ENCODE measurements at regions not wholly inside any gene's neighbourhood (a gene's known extent, or its start where the extent isn't known, plus 50 kb on each side); places are given as distances from the start of the nearest gene placed in this dataset.

DNA sequence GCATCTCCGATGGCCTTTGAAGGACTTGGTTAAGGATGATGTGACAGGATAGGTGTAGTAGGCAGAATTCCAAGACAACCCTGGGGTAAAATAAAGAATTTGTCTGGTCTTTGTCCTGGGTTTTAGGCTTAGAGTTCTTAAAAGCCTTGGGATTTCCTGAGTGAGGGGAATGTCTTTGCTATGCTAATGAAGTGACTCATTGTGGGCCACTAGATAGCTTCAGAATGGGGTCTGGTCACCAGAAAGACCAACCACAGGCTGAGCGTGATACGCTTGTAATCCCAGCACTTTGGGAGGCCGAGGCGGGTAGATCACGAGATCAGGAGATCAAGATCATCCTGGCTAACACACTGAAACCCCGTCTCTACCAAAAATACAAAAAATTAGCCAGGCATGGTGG, 182.8 kb upstream of the TOX3 start:
- ChIA-PET CTCF (no interaction called here), POLR2A (no interaction called here)
- DNase-seq (ENCODE audit: extremely low spot score): no peak
- TF ChIP-seq SUZ12 (IDR thresholded peaks at IDR 0.05) (no peak), SP1 (IDR thresholded peaks at IDR 0.05) (no peak), ARNT (IDR thresholded peaks at IDR 0.05) (no peak)

DNA sequence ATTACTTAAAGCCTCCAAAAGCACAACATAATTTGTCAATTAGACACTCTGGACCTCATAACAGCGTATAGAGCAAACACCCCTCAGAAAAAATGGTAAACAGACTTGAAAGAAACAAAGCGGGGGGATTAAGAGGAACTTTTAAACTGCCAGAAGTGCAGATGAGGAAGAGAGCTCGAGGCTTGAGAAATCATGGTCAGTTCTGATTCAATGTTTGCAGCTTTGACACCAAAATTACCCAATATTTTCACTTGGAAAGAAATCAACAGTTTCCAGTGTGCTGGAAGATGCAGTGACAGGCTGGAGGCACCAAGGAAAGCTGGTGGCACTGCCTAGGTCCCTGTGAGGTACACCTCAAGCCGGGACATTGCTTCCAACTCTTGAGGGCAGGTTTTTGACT, 180.9 kb upstream of the TOX3 start:
- TF ChIP-seq FOXM1 (IDR thresholded peaks at IDR 0.05; ENCODE audit: borderline replicate concordance): no peak
- TF ChIP-seq NFRKB (IDR thresholded peaks at IDR 0.05): no peak
- no peak for TF ChIP-seq FOXK2 (IDR thresholded peaks at IDR 0.05)
- TF ChIP-seq HDGF (IDR thresholded peaks at IDR 0.05; ENCODE audit: borderline replicate concordance): no peak
- no peak for TF ChIP-seq FOXA1 (IDR thresholded peaks at IDR 0.05)
- no peak for TF ChIP-seq L3MBTL2 (conservative IDR thresholded peaks at IDR 0.05)
- no peak for TF ChIP-seq ZNF384 (IDR thresholded peaks at IDR 0.05)
- no peak for TF ChIP-seq ELF4 (IDR thresholded peaks at IDR 0.05)
- no peak for TF ChIP-seq ARNT (IDR thresholded peaks at IDR 0.05)
- no peak for TF ChIP-seq SUZ12 (IDR thresholded peaks at IDR 0.05)
- no peak for TF ChIP-seq CTBP1 (IDR thresholded peaks at IDR 0.05; ENCODE audit: borderline replicate concordance)
- TF ChIP-seq TARDBP (IDR thresholded peaks at IDR 0.05): no peak
- no peak for TF ChIP-seq BHLHE40 (IDR thresholded peaks at IDR 0.05; ENCODE audit: borderline replicate concordance)
- no peak for TF ChIP-seq LEF1 (IDR thresholded peaks at IDR 0.05; ENCODE audit: borderline replicate concordance)
- ChIA-PET POLR2A (no interaction called here), CTCF (no interaction called here)
- DNase-seq (ENCODE audit: extremely low spot score): no peak

DNA sequence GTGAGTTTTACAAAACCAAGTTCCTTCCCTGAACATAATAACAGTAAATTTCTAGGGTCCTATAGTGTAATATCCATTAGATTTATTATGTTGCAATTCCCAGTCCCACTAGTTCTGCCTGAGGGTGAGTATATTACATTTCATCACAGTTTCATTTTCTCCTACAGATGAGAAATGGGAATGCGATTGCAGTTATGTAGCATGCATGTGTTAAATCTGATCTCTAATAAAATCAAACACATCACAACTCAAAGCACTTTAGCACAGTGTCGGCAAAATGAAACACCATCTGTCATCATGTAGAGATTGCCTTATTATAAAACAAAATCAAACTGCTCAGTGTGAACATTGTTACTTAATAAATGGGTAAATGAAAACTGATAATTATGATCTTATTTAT, 180.5 kb upstream of the TOX3 start:
- ChIA-PET CTCF (no interaction called here), POLR2A (no interaction called here)
- TF ChIP-seq FOXM1 (IDR thresholded peaks at IDR 0.05; ENCODE audit: borderline replicate concordance) (no peak), BHLHE40 (IDR thresholded peaks at IDR 0.05; ENCODE audit: borderline replicate concordance) (no peak), ZNF384 (IDR thresholded peaks at IDR 0.05) (no peak), ELF4 (IDR thresholded peaks at IDR 0.05) (no peak), SUZ12 (IDR thresholded peaks at IDR 0.05) (no peak), TARDBP (IDR thresholded peaks at IDR 0.05) (no peak), SP1 (IDR thresholded peaks at IDR 0.05) (no peak), ARNT (IDR thresholded peaks at IDR 0.05) (no peak)
- no peak for DNase-seq (ENCODE audit: extremely low spot score)

DNA sequence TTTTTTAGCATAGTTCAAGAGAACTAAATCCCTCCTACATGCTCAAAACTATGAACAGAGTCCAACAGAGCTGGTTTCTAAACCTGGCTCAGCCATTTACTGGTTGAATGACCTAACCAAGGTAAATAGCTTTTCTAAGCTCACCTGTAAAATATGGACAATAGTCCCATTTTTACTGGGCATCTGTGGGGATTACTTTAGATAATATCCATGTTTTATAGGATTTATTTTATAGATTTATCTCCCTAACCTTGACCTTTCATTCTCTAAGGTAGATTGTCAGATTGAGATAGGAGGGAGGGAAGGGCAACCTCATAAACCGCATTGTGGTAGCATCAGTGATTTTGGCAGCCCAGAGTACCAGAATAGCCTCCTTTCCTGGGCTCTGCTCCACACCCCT, 178.5 kb upstream of the TOX3 start:
- CTCF ChIA-PET: no interaction called here
- TF ChIP-seq HDGF (IDR thresholded peaks at IDR 0.05; ENCODE audit: borderline replicate concordance) (no peak), FOXA1 (IDR thresholded peaks at IDR 0.05) (no peak), FOXK2 (IDR thresholded peaks at IDR 0.05) (no peak), CTBP1 (IDR thresholded peaks at IDR 0.05; ENCODE audit: borderline replicate concordance) (no peak)
- POLR2A ChIA-PET: no interaction called here
- no peak for DNase-seq (ENCODE audit: extremely low spot score)

DNA sequence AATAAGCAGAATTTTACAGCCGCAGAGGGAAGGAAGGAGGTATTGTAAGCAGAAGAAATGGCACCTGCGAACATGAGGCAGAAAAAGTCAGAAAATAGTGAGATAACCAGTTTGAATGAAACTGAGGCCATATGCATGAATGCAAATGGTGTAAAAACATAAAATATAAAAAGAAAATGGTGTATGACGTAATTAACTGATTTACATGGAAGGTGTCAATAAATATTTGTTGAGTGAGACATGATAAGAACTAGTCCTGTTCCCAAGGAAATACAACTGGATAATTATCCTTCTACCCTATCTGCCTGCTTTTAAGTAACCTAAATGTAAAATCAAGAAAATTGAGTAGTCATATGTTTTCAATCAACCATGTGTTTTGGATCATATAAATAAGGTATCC, 178.1 kb upstream of the TOX3 start:
- TF ChIP-seq TARDBP (IDR thresholded peaks at IDR 0.05): no peak
- no peak for TF ChIP-seq FOXM1 (IDR thresholded peaks at IDR 0.05; ENCODE audit: borderline replicate concordance)
- no peak for TF ChIP-seq FOXA1 (IDR thresholded peaks at IDR 0.05)
- no peak for TF ChIP-seq NFRKB (IDR thresholded peaks at IDR 0.05)
- TF ChIP-seq SUZ12 (IDR thresholded peaks at IDR 0.05): no peak
- POLR2A ChIA-PET: no interaction called here
- CTCF ChIA-PET: no interaction called here
- no peak for DNase-seq (ENCODE audit: extremely low spot score)

DNA sequence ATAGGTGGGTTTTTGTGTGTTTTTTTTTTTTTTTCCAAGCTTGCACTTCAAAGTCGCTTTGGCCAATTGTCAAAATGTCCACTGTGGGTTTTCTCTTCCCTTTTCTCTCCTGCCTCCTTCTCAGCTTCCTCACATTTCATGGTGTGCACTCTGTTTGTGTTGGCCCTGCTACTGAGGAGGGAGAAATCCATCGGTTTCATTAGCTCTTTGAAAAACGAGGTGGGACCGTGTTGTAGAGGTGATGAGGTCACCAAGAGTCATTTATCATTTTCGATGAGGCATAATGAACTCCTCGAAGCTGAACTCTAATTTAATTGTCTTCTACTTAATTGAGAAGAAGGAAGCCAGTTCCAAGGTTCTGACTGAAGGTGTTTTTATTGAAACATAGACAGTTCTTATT, 174.4 kb upstream of the TOX3 start:
- POLR2A ChIA-PET: no interaction called here
- DNase-seq (ENCODE audit: extremely low spot score): no peak
- CTCF ChIA-PET: no interaction called here
- no peak for TF ChIP-seq L3MBTL2 (conservative IDR thresholded peaks at IDR 0.05)
- TF ChIP-seq, protein P1, sequence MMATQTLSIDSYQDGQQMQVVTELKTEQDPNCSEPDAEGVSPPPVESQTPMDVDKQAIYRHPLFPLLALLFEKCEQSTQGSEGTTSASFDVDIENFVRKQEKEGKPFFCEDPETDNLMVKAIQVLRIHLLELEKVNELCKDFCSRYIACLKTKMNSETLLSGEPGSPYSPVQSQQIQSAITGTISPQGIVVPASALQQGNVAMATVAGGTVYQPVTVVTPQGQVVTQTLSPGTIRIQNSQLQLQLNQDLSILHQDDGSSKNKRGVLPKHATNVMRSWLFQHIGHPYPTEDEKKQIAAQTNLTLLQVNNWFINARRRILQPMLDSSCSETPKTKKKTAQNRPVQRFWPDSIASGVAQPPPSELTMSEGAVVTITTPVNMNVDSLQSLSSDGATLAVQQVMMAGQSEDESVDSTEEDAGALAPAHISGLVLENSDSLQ (IDR thresholded peaks at IDR 0.05): no peak
- no peak for TF ChIP-seq BHLHE40 (IDR thresholded peaks at IDR 0.05; ENCODE audit: borderline replicate concordance)
- no peak for TF ChIP-seq TARDBP (IDR thresholded peaks at IDR 0.05)
- no peak for TF ChIP-seq FOXM1 (IDR thresholded peaks at IDR 0.05; ENCODE audit: borderline replicate concordance)
- TF ChIP-seq FOXK2 (IDR thresholded peaks at IDR 0.05): no peak
- TF ChIP-seq ZNF384 (IDR thresholded peaks at IDR 0.05): no peak
- TF ChIP-seq ARNT (IDR thresholded peaks at IDR 0.05): no peak
- no peak for TF ChIP-seq SP1 (IDR thresholded peaks at IDR 0.05)
- no peak for TF ChIP-seq ELF4 (IDR thresholded peaks at IDR 0.05)
- TF ChIP-seq CTBP1 (IDR thresholded peaks at IDR 0.05; ENCODE audit: borderline replicate concordance): no peak
- no peak for TF ChIP-seq LEF1 (IDR thresholded peaks at IDR 0.05; ENCODE audit: borderline replicate concordance)
- no peak for TF ChIP-seq NFRKB (IDR thresholded peaks at IDR 0.05)
- no peak for TF ChIP-seq HDGF (IDR thresholded peaks at IDR 0.05; ENCODE audit: borderline replicate concordance)
- TF ChIP-seq SUZ12 (IDR thresholded peaks at IDR 0.05): no peak
- no peak for TF ChIP-seq FOXA1 (IDR thresholded peaks at IDR 0.05)

DNA sequence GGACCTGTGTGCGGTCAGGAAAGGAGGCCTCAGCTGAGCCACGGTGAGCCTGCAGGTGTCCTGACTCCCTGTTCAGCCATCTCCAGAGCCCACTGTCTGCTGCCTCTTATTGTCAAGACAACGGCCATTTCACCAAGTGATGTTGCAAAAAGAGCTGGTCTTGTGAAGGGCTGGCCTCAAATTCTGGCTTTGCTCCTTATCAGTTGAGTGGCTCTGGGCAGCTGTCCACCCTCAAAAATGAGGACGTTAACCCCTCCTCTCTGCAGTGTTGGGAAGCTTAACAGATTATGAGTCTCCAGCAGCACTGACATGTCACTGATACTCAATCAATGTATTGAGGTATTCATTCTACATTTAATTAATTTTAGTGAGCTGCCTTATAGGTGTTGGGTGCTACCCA, 171.1 kb upstream of the TOX3 start:
- ChIA-PET CTCF (no interaction called here), POLR2A (no interaction called here)
- no peak for TF ChIP-seq L3MBTL2 (conservative IDR thresholded peaks at IDR 0.05)
- TF ChIP-seq SUZ12 (IDR thresholded peaks at IDR 0.05): no peak
- no peak for TF ChIP-seq SP1 (IDR thresholded peaks at IDR 0.05)
- no peak for TF ChIP-seq FOXM1 (IDR thresholded peaks at IDR 0.05; ENCODE audit: borderline replicate concordance)
- TF ChIP-seq, protein P1 (IDR thresholded peaks at IDR 0.05): no peak
- no peak for TF ChIP-seq ELF4 (IDR thresholded peaks at IDR 0.05)
- no peak for TF ChIP-seq BHLHE40 (IDR thresholded peaks at IDR 0.05; ENCODE audit: borderline replicate concordance)
- TF ChIP-seq HDGF (IDR thresholded peaks at IDR 0.05; ENCODE audit: borderline replicate concordance): no peak
- TF ChIP-seq TARDBP (IDR thresholded peaks at IDR 0.05): no peak
- TF ChIP-seq ARNT (IDR thresholded peaks at IDR 0.05): no peak
- no peak for TF ChIP-seq FOXK2 (IDR thresholded peaks at IDR 0.05)
- no peak for TF ChIP-seq CTBP1 (IDR thresholded peaks at IDR 0.05; ENCODE audit: borderline replicate concordance)
- no peak for TF ChIP-seq ZNF384 (IDR thresholded peaks at IDR 0.05)
- TF ChIP-seq FOXA1 (IDR thresholded peaks at IDR 0.05): no peak
- no peak for TF ChIP-seq LEF1 (IDR thresholded peaks at IDR 0.05; ENCODE audit: borderline replicate concordance)
- DNase-seq (ENCODE audit: extremely low spot score): no peak

Measured in HEK293T (cell line).